ENCODE measurements at regions not wholly inside any gene's neighbourhood (a gene's known extent, or its start where the extent isn't known, plus 50 kb on each side); places are given as distances from the start of the nearest gene placed in this dataset.
"Not testable (repeated sequence)": the region's sequence is repeated elsewhere in the genome, so short reads cannot be mapped to it uniquely, and the experiment has no call there.

GRCh38 chr4:118417800-118418199, 65.0 kb upstream of the PRSS12 start:
- not testable (repeated sequence) for TF ChIP-seq CTCF (conservative IDR thresholded peaks at IDR 0.05 in 1 of 2, IDR thresholded peaks at IDR 0.05 in 1 of 2; ENCODE audit: extremely low read depth in 1 of 2, insufficient read depth in 1 of 2, low read depth in 1 of 2, low read length in 2 of 2); EZH2 (IDR thresholded peaks at IDR 0.05; ENCODE audit: borderline replicate concordance, low read length)
